GM13976 (cell line): ENCODE measurements at regions not wholly inside any gene's neighbourhood (a gene's known extent, or its start where the extent isn't known, plus 50 kb on each side); places are given as distances from the start of the nearest gene placed in this dataset.

Source experiments
- DNase-seq: peaks from one replicate; pipeline ENCODE4 v3.0.0; 2012; ENCODE audit warnings: low spot score
- CTCF ChIP-seq: IDR thresholded peaks from 2 replicates; pipeline ENCODE4 v1.5.1; 2012; ENCODE audit warnings: borderline replicate concordance, mild to moderate bottlenecking; ENCODE audit not compliant: insufficient read depth; ENCODE audit errors: extremely low read depth, missing control alignments, control extremely low read depth
- in situ Hi-C: fragments of 300-500 bp; cut with MboI; formaldehyde crosslinking; loops from one replicate; pipeline ENCODE4 v1.12.0; 2022; ENCODE audit warnings: low sequenced_read_pairs, mixed read lengths, inconsistent platforms; ENCODE audit not compliant: unreplicated experiment

GRCh38 chr15:101590785-101591184 is 61.4 kb downstream of the TM2D3 start:
- no peak for DNase-seq
- no peak for TF ChIP-seq CTCF
- in situ Hi-C loops, result no loop called here

GRCh38 chr15:101583284-101583683 is 68.9 kb downstream of the TM2D3 start:
- no peak for DNase-seq
- in situ Hi-C loops, result no loop called here
- TF ChIP-seq CTCF, result no peak

- in situ Hi-C loops, result no loop called here
- TF ChIP-seq CTCF, result no peak
- DNase-seq, result no peak
These were observed 71.8 kb downstream of the TM2D3 start for GRCh38 chr15:101580431-101580830.

DNA sequence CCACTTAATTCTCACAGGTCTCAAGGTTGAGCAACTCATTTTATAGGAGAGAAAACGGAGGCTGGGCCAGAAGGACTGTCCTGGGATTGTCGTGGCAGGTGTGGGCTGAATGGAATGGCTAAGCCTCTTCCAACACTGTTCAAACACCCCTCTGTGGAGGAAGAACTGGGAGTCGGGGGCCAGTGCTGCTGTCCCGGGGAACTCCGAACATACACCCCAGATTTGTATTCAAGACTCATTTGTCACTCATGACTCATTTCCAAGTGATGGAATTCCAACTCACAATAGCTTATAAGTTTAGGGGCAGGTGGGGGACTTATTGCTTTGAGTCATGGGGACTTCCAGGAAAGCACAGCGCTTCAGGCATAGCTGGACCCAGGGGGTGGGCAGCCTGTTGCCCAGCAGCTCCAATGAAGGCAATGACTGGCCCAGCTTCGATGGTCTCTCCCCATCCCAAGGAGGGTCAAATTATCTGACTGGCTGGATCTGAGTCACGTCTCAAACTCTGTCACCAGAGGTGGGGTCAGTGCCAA is 72.5 kb downstream of the TM2D3 start:
- DNase-seq, result peak; percentile 29
- TF ChIP-seq CTCF, result no peak
- in situ Hi-C loops, result no loop called here

DNA sequence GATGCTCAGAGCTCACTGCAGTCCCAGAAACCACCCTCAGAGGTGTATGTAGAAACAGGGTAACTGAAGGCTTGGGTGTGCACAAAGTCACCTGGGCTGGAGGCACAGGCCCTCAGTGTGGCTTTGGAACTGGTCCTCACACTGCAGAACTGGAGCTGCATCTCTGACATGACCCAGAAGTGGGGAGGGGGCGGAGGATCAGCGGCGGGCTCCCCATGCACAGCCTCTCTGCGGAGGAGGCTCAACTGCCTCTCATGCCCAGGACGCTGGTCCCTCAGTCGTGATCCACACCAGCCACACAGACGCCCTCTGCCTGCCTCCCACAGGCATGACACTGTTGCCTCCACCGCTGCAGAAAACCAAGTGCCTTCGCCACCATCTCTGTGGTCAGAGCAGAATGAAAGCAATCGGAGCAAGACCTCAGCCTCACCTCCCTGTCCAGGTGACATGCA is 73.7 kb downstream of the TM2D3 start:
- peak; percentile 67 for DNase-seq
- in situ Hi-C loops, result no loop called here
- TF ChIP-seq CTCF, result peak; percentile 39

DNA sequence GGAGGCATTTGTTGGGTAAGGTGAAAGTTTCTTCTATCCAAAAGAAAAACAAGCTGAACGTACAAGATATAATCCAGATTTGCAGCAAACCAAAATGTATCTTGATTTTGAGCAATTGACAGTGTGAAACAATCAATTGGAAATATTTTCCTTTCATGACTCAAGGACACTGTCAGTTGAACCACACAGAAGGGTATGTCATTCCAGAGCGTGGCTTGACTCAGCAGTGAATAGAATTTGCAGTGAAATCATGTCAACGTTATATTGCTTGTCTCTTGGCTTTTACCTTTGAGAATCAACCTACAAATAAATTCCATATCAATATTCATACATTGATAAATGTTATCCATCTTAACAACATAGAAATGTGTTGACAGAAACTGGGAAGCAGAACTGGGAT is 78.2 kb downstream of the TM2D3 start:
- in situ Hi-C loops, result no loop called here
- TF ChIP-seq CTCF, result no peak
- DNase-seq, result no peak
